Neural cell (in vitro differentiated cells): ENCODE measurements at regions not wholly inside any gene's neighbourhood (a gene's known extent, or its start where the extent isn't known, plus 50 kb on each side); places are given as distances from the start of the nearest gene placed in this dataset.

Experiments used
- EP300 ChIP-seq: fragments of 450-650 bp; conservative IDR thresholded peaks from 2 replicates; pipeline ENCODE4 v1.6.1; 2014; ENCODE audit warnings: antibody characterized with exemption, mild to moderate bottlenecking, moderate library complexity; ENCODE audit not compliant: poor library complexity, severe bottlenecking
- EZH2 ChIP-seq: fragments of 200-600, 300-800 bp; shearing (Covaris generic), sonication (generic); IDR thresholded peaks from 2 replicates; pipeline ENCODE4 v1.6.1; 2014; ENCODE audit warnings: antibody characterized with exemption, low read length, borderline replicate concordance, mild to moderate bottlenecking; ENCODE audit not compliant: insufficient read depth, poor library complexity, severe bottlenecking
- MXI1 ChIP-seq: fragments of 450-650 bp; conservative IDR thresholded peaks from 2 replicates; pipeline ENCODE4 v1.6.1; 2014; ENCODE audit warnings: antibody characterized with exemption, mild to moderate bottlenecking; ENCODE audit not compliant: poor library complexity, severe bottlenecking
- POLR2AphosphoS5 ChIP-seq: IDR thresholded peaks from 2 replicates; pipeline ENCODE4 v1.6.1; 2012
- TAF1 ChIP-seq: IDR thresholded peaks from 2 replicates; pipeline ENCODE4 v1.6.1; 2012; ENCODE audit warnings: low read depth
- TF ChIP-seq, protein P1 (sequence below): fragments of 450-650 bp; IDR thresholded peaks from 2 replicates; pipeline ENCODE4 v1.5.1; 2014; ENCODE audit warnings: antibody characterized with exemption, mild to moderate bottlenecking, moderate library complexity; ENCODE audit not compliant: poor library complexity, severe bottlenecking
- TF ChIP-seq, protein P2 (sequence below): IDR thresholded peaks from 2 replicates; pipeline ENCODE4 v1.6.1; 2012; ENCODE audit warnings: borderline replicate concordance

DNA sequence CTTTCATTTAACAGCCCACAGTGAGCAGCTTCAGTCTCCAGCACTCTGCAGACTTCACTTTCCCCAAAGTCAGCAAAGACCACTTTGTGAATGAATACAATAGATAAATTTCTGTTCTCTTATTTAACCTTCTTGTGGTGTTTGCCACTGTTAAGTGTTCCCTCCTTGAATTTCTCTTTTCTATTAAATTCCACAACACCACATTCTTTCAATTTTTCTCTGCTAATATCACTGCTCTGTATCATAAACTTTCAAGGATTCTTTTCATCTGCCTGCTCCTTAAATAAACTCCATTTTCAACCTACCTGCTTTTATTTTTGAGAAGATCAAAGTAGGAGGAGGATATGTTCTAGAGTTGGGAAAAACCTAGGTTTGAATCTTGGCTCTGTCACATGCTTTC is 739.5 kb upstream of the GRAMD2B start:
- TF ChIP-seq, protein P1, sequence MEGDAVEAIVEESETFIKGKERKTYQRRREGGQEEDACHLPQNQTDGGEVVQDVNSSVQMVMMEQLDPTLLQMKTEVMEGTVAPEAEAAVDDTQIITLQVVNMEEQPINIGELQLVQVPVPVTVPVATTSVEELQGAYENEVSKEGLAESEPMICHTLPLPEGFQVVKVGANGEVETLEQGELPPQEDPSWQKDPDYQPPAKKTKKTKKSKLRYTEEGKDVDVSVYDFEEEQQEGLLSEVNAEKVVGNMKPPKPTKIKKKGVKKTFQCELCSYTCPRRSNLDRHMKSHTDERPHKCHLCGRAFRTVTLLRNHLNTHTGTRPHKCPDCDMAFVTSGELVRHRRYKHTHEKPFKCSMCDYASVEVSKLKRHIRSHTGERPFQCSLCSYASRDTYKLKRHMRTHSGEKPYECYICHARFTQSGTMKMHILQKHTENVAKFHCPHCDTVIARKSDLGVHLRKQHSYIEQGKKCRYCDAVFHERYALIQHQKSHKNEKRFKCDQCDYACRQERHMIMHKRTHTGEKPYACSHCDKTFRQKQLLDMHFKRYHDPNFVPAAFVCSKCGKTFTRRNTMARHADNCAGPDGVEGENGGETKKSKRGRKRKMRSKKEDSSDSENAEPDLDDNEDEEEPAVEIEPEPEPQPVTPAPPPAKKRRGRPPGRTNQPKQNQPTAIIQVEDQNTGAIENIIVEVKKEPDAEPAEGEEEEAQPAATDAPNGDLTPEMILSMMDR, result no peak
- TF ChIP-seq TAF1, result no peak
- TF ChIP-seq EP300, result no peak
- TF ChIP-seq POLR2AphosphoS5, result no peak
- TF ChIP-seq, protein P2, sequence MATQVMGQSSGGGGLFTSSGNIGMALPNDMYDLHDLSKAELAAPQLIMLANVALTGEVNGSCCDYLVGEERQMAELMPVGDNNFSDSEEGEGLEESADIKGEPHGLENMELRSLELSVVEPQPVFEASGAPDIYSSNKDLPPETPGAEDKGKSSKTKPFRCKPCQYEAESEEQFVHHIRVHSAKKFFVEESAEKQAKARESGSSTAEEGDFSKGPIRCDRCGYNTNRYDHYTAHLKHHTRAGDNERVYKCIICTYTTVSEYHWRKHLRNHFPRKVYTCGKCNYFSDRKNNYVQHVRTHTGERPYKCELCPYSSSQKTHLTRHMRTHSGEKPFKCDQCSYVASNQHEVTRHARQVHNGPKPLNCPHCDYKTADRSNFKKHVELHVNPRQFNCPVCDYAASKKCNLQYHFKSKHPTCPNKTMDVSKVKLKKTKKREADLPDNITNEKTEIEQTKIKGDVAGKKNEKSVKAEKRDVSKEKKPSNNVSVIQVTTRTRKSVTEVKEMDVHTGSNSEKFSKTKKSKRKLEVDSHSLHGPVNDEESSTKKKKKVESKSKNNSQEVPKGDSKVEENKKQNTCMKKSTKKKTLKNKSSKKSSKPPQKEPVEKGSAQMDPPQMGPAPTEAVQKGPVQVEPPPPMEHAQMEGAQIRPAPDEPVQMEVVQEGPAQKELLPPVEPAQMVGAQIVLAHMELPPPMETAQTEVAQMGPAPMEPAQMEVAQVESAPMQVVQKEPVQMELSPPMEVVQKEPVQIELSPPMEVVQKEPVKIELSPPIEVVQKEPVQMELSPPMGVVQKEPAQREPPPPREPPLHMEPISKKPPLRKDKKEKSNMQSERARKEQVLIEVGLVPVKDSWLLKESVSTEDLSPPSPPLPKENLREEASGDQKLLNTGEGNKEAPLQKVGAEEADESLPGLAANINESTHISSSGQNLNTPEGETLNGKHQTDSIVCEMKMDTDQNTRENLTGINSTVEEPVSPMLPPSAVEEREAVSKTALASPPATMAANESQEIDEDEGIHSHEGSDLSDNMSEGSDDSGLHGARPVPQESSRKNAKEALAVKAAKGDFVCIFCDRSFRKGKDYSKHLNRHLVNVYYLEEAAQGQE, result no peak
- no peak for TF ChIP-seq MXI1
- no peak for TF ChIP-seq EZH2
